ENCODE measurements at regions not wholly inside any gene's neighbourhood (a gene's known extent, or its start where the extent isn't known, plus 50 kb on each side); places are given as distances from the start of the nearest gene placed in this dataset.
"Not testable (repeated sequence)": the region's sequence is repeated elsewhere in the genome, so short reads cannot be mapped to it uniquely, and the experiment has no call there.

DNA sequence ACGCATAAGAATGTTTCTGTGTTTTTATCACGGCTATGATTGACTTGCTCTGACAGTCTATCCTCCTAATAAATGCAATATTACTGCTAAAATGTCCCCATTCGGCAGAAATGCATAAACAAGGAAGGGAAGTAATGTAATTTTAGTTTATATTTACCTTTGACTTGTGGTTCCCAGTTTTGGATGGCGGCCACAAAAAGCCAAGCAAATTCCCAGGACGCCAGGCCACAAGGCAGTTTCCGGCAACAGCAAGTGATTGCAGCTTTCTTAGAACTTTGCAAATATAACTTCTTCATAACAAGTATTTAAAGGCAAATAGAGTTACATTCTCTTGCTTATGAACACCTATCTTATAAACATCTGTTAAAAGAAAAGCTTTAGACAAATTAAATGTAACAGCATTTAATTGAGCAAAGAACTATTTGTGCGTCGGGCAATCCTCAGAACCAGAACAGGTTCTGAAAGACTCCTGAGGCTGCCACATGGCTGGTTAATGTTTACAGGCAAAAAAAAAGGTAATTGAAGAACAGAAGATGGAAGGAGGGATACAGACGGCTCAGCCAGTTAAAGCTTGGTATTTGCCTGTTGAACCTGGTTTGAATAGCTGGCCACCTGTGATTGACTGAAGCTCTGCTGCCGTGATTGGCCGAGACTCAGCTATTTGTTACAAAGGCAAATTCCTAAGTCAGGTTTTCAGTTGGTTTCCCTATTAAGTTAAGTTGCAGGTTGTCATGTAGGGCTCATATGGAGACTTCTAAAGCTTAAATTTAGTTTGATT, 80.8 kb downstream of the C21orf91 start:
- no peak for DNase-seq (ENCODE audit: low read depth)

DNA sequence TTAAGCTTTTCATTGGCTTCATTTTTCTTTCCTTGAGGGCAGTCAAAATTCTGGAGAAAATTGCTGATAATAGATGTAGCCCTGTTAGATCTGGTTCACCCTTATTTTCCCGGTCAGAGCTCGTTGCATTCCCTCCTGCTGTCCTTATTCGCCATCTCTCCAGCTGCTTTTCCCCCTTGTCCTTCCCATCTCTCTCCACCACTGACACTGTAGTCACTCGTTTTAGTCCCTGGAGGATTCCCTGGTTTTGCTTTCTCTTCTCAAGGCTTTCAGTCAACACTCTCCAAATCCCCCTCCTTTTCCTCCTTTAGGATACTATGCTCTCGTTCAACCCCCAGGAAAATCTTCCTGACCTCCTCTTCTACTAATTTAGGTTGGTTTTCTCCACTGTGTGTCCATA, 83.1 kb downstream of the C21orf91 start:
- no peak for DNase-seq (ENCODE audit: low read depth)

DNA sequence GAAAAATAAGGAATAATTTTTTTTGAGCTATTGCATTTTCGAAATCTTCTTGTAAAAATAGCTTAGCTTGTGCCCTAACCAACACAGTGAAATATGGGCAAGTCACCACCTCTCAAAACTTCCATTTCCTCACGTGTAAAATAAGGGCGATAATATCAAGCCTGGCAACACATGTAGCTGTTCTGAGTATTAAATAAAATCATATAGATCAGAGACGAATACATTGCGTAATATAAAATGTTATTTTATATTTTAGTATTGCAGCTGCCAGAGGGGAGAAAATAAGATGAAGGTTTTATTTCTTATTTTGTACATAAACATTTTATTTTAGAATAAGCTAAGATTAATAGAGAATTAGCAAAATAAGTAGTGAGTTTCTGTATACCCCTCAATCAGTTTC, 85.9 kb downstream of the C21orf91 start:
- no peak for DNase-seq (ENCODE audit: low read depth)

DNA sequence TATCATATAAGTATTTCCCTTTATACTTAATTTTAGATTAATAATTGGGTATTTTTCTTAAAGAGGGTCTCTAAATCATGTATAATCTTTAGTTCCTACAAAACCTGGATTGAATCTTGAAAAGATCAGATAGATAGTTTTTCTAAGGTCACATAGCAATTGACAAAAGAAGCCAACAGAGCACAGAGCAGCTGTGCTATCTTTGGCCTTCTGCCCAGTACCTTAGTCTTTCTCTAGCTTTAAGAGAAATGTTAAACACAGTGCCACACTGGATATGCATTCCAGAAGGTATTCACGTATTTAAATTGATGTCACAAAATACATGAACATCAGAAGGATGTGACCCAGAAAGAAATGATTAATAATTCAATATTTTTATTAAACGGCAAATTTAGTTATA, 86.8 kb downstream of the C21orf91 start:
- DNase-seq (ENCODE audit: low read depth), result no peak

DNA sequence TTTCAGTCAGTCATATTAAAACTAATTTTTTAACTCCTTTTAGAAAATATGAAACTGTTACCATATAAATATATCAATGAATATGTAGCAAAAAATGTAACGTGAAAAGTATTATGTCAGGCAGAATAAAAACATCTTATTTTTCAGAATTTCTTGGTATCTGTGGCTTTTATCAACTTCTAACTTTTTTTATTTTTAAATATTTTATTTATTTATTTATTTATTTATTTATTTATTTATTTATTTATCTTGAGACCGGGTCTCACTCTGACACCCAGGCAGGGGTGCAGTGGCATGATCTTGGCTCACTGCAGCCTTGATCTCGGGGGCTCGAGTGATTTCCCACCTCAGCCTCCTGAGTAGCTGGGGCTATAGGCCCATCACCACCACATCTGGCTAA, 87.6 kb downstream of the C21orf91 start:
- DNase-seq (ENCODE audit: low read depth), result no peak

DNA sequence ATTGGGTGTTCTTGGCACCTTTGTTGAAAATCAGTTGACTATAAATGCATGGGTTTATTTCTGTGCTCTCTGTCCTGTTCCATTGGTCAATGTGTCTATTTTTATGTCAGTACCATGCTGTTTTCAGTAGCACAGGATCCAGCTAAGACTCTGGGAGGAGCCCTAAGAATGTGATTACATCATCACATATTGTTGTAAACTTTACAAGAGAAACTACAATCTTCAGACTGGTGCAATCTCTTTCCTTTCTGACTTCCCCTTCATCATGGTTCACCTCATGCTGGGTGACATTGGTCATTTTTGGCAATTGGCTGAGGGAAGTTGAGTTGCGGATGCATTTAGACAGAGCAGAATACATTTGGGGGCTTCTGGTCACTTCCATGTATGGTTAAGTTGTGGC, 88.4 kb downstream of the C21orf91 start:
- DNase-seq (ENCODE audit: low read depth), result no peak

DNA sequence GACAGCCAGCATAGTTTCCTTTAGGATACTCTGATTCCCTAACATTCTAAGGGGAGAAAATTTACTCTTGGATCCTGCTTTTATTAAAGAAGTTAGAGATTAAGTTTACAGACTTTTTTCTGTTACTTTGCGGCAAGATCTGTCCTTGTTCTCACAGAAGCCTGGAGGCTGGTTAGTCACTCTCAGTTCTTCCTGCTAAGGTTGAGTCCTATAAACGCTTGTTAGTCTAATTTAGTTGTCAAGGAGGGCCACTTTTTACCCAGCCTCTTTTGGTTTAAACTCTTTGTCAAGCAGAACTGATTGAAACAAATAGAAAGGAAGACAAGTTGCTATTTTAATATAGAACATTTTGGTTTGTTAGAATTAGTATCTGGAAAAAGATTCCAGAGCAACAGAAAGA, 89.7 kb downstream of the C21orf91 start:
- DNase-seq (ENCODE audit: low read depth), result no peak

DNA sequence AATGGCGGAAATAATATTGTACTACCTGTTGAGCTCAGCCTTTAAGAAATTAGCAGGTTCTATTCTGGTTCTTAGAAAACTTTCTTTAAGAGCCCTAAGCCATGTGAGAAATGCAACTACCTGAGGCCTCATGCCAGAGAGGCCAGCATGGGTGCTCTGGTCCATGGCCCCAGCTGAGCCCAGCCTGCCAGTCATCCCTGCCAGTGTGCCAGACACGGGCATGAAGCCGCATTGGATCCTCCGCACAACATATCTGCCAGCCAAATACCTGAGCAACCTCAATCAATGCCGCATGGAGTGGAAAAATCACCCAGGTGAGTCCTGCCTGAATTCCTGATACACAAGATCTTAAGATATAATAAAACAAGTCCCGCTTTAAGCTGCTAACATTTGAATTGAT, 91.8 kb downstream of the C21orf91 start:
- no peak for DNase-seq (ENCODE audit: low read depth)

DNA sequence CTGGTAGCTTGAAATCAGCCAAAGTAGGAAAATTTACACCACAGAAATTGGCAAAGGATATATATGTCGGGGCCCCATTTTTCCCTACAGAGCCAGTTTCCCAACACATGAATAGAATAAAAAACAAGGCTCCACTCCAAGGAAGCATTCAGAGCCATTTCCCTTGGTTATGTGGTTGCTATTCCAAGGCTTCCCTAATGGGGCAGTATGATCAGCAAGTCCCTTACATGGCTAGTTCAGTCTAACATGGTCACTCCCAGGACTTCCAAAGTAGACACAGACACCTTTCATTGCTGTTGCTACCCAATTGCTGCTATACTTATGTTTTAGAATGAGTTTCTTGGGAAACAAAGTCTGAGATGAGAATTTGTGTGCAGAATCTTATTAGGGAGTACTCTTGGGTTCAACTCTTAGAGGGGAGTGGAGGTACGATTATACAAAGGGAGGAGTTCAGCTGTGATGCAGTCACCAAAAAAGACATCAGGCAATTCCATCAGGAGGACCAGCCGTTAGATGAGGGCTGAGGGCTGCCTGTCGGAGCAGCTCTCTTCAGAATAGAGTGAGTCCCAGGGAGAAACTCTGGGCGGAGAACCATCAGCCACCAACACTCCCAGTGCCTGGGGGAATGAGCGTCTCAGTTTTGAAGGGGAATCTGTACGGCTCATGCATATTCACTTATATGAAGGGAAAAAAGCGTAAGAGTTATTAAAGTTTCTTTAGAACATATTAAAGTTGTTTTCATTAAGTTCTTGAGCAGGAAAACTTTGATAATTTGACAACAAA, 92.9 kb downstream of the C21orf91 start:
- no peak for DNase-seq (ENCODE audit: low read depth)

DNA sequence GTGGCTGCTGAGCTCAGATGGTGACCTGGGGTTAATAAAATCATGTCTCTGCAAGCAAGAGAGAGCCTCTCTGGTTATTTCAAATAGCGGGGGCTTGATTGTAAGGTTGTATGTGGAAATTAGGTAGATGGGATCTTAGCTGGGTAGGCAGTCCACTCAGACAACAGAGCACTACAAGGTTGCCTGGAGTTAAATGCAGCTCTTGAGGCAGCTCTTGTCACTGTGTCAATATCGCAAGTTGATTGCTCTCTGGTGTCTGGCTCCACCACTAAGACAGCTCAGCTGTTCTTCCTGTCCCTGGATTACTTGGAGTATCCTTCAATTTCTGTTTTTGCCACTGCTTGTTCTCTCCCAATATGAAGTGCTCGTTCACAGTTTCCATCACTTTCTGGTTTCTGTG, 93.8 kb downstream of the C21orf91 start:
- DNase-seq (ENCODE audit: low read depth), result no peak

DNA sequence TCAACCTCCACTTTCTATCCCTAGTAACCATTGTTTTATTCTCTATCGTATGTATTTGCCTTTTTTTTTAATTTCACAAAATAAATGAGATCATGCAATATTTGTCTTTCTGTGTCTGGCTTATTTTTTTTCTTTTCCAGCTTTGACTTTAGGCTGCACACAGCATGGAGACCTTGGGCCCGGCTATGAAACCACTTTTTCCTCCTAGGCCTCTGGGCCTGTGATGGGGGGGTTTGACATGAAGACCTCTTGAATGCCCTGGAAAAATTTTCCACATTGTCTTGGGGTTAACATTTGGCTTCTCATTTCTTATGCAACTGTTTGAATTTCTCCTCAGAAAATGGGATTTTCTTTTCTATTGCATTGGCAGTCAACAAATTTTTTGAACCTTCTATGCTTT, 100.2 kb upstream of the BTG3 start:
- no peak for DNase-seq (ENCODE audit: low read depth)

DNA sequence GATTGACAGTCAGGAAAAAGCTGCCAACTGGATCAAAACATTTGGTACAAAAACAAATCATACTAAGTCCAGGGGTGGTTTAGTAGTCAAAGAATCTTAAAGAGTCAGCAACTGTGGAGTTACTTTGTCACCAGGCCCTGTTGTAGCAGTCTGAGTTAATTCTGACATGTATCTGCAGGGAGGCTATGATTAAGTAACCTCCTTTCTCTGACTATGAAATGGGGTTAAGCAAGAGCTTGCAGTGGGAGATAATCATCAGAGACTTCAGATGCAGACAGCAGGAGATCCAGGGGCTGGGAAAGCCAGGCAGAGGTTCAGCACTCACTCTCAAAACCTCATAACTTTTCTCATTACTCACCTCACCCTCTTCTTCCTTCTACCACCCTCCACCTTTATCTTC, 99.2 kb upstream of the BTG3 start:
- no peak for DNase-seq (ENCODE audit: low read depth)

DNA sequence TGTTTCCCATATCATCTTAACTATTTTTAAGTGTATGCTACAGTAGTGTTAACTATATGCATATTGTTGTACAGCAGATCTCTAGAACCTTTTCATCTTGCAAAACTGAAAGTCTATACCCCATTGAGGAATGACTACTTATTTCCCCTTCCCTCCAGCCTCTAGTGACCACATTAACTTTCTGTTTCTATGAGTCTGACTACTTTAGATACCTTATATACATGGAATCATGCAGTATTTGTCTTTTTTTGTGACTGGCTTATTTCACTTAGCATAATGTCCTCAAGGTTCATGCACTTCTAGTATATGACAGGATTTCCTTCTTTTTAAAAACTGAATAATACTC, 96.5 kb upstream of the BTG3 start:
- no peak for DNase-seq (ENCODE audit: low read depth)

DNA sequence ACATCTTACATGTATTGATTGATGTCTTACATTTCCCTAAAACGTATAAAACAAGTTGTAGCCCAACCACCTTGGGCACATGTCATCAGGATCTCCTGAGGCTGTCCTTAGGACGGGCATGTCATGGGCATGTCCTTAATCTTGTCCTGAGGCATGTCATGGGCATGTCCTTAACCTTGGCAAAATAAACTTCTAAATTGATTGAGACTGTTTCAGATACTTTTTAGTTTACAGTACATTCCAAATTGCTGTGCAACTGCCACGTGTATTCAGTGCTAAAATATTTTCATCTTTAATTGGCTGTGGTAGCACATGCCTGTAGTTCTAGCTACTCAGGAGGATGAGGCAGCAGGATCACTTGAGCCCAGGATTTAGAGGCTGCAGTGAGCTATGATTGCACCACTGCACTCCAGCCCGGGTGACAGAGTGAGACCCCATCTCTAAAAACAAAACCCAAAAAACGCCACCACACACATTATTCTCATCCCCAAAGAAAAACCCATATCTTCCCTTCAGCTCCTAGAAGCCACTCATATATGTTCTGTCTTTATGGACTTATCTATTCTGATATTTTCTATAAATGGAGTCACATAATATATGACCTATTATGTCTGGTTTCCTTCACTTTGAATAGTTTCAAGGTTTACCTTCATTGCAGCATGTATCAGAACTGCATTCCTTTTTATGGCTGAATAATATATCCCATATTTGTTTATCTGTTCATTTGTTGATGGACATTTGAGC, 96.0 kb upstream of the BTG3 start:
- DNase-seq (ENCODE audit: low read depth), result no peak

DNA sequence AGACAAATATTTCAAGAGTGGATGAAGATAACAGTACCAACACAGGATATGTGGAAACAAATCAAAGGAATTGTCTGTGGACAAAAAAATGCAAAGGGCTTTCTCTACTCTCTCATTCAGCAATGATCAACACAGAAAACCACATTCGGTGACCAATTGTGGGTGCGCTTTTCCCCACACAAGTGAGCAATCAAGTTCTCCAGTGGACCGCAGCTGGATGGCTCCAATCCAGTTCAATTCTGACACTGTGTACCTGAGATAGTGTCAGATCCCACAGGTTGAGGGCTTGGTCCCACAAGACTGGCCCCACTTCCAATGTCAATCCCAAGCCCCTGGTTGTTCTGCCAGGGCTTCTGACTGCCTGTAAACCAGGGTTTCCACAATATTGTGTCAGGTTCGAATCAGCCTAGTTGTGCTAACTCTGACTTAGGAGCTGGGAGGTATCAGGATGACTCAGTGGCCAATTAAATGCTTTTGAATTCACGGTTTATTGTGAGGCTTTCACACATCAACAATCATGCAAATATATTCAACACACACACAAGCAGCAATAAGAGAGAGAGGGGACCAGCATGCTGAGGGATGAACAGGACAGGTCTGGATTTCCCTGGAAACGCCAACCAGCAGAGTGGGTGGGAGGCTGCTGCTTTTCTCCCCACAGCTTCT, 87.0 kb upstream of the BTG3 start:
- no peak for DNase-seq (ENCODE audit: low read depth)

DNA sequence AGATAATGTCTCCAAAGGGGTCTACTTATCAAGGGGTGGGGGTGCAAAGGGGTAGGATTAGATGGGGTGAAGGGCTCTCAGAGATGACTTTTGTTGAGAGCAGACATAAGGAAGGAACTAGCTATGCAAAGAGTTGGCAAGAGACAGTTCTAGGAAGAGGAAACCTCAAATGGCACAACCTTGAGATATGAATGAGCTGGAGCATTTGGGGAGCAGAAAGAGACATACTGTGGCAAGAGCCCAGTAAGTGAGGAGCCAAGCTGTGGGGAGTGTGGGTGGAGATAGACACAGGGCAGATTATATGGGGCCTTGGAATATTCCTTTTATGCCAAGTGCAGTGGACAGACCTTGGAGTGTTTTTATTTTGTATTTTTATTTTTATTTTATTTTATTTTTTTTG, 84.8 kb upstream of the BTG3 start:
- no peak for DNase-seq (ENCODE audit: low read depth)

DNA sequence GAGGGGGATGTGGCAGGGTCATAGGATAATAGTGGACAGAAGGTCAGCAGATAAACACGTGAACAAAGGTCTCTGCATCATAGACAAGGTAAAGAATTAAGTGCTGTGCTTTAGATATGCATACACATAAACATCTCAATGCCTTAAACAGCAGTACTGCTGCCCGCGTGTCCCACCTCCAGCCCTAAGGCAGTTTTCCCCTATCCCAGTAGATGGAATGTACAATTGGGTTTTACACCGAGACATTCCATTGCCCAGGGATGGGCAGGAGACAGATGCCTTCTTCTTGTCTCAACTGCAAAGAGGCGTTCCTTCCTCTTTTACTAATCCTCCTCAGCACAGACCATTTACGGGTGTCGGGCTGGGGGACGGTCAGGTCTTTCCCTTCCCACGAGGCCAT, 81.7 kb upstream of the BTG3 start:
- DNase-seq (ENCODE audit: low read depth), result not testable (repeated sequence)

DNA sequence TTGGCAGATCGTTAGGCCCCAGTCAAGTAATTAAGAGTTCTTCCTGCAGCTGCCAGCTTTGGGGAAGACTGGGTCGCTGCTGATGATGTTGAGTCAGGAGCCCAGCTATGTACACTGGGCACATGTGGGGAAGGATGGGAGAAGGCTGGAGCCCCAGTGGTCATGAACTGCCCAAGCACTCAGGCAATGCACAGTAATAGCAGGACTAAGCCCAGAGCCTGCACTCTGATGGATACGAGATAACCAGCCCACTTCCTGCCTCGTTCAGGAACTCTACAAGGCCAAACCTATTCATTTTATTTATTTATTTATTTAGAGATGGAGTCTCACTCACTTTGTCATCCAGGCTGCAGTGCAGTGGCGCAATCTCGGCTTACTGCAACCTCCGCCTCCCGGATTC, 81.1 kb upstream of the BTG3 start:
- no peak for DNase-seq (ENCODE audit: low read depth)

DNA sequence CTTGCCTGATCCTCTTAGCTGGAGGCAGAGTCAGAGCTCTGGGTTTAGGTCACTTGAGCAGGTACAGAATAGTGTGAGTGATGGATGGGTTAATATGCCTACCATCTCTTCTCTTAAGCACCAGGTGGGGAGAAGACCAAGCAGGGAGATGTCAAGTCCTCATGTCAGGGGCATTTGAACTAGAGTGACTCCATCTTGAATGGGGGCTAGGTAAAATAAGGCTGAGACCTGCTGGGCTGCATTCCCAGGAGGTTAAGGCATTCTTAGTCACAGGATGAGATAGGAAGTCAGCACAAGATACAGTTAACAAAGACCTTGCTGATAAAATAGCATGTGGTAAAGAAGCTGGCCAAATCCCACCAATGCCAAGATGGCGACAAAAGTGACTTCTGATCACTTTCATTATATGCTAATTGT, 77.4 kb upstream of the BTG3 start:
- DNase-seq (ENCODE audit: low read depth), result no peak

DNA sequence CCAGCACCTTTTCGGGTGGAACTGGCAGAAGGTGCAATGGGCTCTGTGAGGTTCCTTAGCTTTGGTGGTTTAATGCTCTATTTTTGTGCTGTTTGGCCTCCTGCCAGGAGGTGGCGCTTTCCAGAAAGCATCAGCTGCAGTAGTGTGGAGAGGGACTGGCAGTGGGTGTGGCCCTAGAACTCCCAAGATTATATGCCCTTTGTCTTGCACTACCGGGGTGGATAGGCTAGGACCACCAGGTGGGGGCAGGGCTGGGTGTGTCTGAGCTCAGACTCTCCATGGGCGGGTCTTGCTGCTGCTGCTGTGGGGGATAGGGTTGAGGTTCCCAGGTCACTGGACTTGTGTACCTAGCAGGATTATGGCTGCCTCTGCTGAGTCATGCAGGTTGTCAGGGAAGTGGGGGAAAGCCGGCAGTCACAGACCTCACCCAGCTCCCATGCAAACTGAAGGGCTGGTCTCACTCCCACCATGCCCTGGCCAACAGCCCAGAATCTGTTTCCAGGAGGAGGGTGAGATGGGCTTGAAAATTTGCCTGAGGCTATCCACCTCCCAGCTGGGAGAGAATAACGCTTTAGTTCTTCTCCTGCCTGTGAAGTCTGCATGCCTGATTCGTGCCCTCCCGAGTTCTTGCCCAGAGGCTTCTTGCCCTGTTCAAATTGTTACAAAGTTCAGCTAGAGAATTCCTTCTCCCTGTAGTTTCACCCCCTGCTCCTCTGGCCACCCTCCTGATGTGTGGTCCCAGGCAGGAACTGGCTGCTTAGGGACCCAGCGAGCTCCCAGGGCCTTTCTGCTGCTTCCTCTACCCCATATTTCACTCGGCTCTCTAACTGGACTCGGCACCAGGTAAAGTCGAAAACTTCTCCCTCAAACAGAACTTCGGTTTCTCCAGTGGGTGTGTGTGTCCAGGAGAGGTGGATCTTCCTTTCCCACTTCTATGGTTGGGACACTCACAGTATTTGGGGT, 76.5 kb upstream of the BTG3 start:
- peak; percentile 13 for DNase-seq (ENCODE audit: low read depth)

DNA sequence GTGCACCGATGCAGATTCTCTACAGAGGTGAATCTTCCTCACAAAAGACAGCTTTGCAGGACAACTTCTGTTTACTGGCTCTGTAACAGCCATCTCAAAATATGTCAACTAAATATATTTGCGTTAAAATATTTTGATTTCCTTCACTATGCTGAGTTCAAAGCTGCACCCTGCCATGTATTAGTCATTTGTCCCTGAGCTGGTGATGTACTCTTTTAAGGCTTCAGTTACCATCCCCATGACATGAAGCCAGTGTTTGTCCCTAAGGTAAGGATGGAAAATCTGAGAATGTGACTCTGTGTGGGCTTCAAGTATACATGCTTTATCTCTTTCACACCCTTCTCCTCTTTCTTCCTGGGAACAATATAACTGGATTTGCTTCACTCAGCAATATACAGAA, 70.2 kb upstream of the BTG3 start:
- DNase-seq (ENCODE audit: low read depth), result no peak
